ENCODE measurements at regions not wholly inside any gene's neighbourhood (a gene's known extent, or its start where the extent isn't known, plus 50 kb on each side); places are given as distances from the start of the nearest gene placed in this dataset.

DNA sequence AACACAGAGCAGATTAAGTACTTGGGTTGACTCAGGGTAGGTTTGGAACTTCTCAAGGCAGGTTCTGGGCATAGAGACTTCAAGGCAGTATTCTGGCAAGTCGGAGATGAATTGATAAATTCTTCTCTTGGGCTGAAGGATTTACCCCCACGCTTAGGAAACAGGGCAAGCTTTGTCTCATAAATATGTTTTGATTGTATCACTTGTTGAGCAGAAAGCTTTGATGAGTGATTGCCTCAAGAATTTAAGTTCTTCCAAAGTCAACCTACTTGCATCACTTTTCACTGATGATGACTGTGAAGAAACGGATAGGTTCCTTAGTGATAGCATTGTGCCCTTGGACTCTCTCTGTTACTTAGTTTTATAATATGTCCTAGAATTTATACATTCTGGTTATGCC is 258.6 kb upstream of the DACH1 start:
- Histone ChIP-seq H4K20me1 (ENCODE audit: low read length) (no peaks in the 10 kb centered on the region), H3K4me3 (ENCODE audit: low read length) (no peak overlapping the region), H2AFZ (ENCODE audit: low read length) (no peak overlapping the region), H3K4me2 (ENCODE audit: low read length) (peak overlapping the region; percentile 77), H3K9me3 (ENCODE audit: low read length) (no peaks in the 10 kb centered on the region), H3K27ac (ENCODE audit: low read length) (peak overlapping the region; percentile 92), H3F3A (ENCODE audit: low read length, unreplicated experiment) (peaks cover 3% of the 10 kb centered on the region), H3K36me3 (ENCODE audit: low read depth, low read length) (no peaks in the 10 kb centered on the region), H3K27me3 (ENCODE audit: low read length) (no peaks in the 10 kb centered on the region), H3K79me2 (ENCODE audit: low read length) (no peaks in the 10 kb centered on the region), H3K9me2 (replicated peaks; ENCODE audit: low read length) (no peaks in the 10 kb centered on the region), H3K9ac (ENCODE audit: low read length) (peak overlapping the region; percentile 33), H3K4me1 (ENCODE audit: insufficient read depth, low read length) (peaks cover 29% of the 10 kb centered on the region)
- no peak for ATAC-seq
- no peak for TF ChIP-seq EZH2phosphoT487 (IDR thresholded peaks at IDR 0.05; ENCODE audit: borderline replicate concordance, low read length)
- TF ChIP-seq, protein P1, sequence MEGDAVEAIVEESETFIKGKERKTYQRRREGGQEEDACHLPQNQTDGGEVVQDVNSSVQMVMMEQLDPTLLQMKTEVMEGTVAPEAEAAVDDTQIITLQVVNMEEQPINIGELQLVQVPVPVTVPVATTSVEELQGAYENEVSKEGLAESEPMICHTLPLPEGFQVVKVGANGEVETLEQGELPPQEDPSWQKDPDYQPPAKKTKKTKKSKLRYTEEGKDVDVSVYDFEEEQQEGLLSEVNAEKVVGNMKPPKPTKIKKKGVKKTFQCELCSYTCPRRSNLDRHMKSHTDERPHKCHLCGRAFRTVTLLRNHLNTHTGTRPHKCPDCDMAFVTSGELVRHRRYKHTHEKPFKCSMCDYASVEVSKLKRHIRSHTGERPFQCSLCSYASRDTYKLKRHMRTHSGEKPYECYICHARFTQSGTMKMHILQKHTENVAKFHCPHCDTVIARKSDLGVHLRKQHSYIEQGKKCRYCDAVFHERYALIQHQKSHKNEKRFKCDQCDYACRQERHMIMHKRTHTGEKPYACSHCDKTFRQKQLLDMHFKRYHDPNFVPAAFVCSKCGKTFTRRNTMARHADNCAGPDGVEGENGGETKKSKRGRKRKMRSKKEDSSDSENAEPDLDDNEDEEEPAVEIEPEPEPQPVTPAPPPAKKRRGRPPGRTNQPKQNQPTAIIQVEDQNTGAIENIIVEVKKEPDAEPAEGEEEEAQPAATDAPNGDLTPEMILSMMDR (conservative IDR thresholded peaks at IDR 0.05; ENCODE audit: low read depth, low read length), result no peak
- ChIA-PET CTCF (no interaction called here), POLR2A (ENCODE audit: unreplicated experiment) (no interaction called here)
- DNase-seq, result peak; percentile 66
- intact Hi-C loops (cut with micrococcal nuclease), result loop anchor here (10.0 kb wide), 1 partner anchor 129 kb away; no protein-coding TSS in a partner anchor
- no TSS peak for BruUV-seq (replicated peaks)

DNA sequence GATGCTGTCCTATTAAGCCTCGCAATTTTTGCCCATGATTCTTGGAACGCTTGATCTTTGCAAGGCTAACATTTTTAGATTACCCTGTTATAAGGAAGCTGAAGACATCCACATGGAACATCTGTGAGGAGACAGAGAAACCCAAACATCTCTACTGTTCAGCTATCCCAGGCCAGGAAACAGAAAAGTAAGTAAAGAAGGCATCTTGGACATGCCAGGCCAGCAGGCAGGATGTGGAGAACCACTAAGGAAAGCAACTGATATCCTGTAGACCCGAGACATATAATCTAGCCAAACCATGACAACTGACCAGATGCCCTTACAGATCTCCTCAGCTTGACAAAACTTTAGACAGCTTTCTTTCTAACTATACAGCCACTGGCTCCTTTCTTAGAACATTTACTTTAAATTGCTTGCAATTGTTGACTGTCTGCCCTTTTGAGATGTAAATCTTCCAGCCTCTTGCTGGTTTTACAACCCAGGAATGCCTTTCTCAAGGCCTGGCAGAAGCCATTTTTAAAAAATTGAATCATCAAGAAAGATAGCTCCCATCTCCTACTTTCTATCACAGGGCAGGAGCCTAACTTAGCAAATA is 255.8 kb upstream of the DACH1 start:
- no peak overlapping the region for H3K9ac ChIP-seq (ENCODE audit: low read length)
- no peak overlapping the region for H3K27ac ChIP-seq (ENCODE audit: low read length)
- ChIA-PET CTCF (no interaction called here), POLR2A (ENCODE audit: unreplicated experiment) (no interaction called here)
- H3K4me2 ChIP-seq (ENCODE audit: low read length), result no peak overlapping the region
- H3K79me2 ChIP-seq (ENCODE audit: low read length), result no peaks in the 10 kb centered on the region
- DNase-seq (no peak), ATAC-seq (no peak)
- H3K4me1 ChIP-seq (ENCODE audit: insufficient read depth, low read length), result peaks cover 24% of the 10 kb centered on the region
- no peaks in the 10 kb centered on the region for H3K36me3 ChIP-seq (ENCODE audit: low read depth, low read length)
- H3K4me3 ChIP-seq (ENCODE audit: low read length), result no peak overlapping the region
- BruUV-seq (replicated peaks), result no TSS peak
- H4K20me1 ChIP-seq (ENCODE audit: low read length), result no peaks in the 10 kb centered on the region
- H3K27me3 ChIP-seq (ENCODE audit: low read length), result no peaks in the 10 kb centered on the region
- intact Hi-C loops (cut with micrococcal nuclease), result loop anchor here (10.0 kb wide), 1 partner anchor 132 kb away; no protein-coding TSS in a partner anchor
- H3F3A ChIP-seq (ENCODE audit: low read length, unreplicated experiment), result peaks cover 3% of the 10 kb centered on the region
- no peaks in the 10 kb centered on the region for H3K9me2 ChIP-seq (replicated peaks; ENCODE audit: low read length)
- no peak overlapping the region for H2AFZ ChIP-seq (ENCODE audit: low read length)
- TF ChIP-seq EZH2phosphoT487 (IDR thresholded peaks at IDR 0.05; ENCODE audit: borderline replicate concordance, low read length), result no peak
- TF ChIP-seq, protein P1 (conservative IDR thresholded peaks at IDR 0.05; ENCODE audit: low read depth, low read length), result no peak
- no peak for TF ChIP-seq EZH2 (IDR thresholded peaks at IDR 0.05; ENCODE audit: low read length, unreplicated experiment)
- H3K9me3 ChIP-seq (ENCODE audit: low read length), result no peaks in the 10 kb centered on the region

DNA sequence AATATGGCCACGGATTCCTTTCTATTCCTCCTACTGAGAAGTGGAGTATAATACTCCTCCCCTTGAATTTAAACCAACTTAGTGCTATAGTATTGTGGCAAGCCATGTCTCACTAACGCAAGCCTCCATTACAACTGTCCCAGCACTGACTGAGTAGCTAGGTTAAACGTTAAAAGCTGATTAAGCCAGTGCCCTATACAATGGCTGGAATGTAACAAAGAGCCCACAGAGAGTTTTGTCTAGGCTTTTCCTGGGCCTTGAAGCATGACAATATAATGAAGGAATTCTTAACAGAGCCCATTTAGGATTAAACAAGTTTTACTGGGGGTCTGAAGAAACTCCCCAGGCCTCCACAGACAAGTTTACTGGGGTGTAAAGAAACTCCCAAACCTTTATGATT is 254.5 kb upstream of the DACH1 start:
- Histone ChIP-seq H3K4me2 (ENCODE audit: low read length) (no peak overlapping the region), H2AFZ (ENCODE audit: low read length) (no peak overlapping the region), H3K79me2 (ENCODE audit: low read length) (no peaks in the 10 kb centered on the region), H3K9me3 (ENCODE audit: low read length) (no peaks in the 10 kb centered on the region), H3K9me2 (replicated peaks; ENCODE audit: low read length) (no peaks in the 10 kb centered on the region), H3F3A (ENCODE audit: low read length, unreplicated experiment) (peaks cover 3% of the 10 kb centered on the region), H3K4me3 (ENCODE audit: low read length) (no peak overlapping the region), H3K36me3 (ENCODE audit: low read depth, low read length) (no peaks in the 10 kb centered on the region), H3K9ac (ENCODE audit: low read length) (no peak overlapping the region), H3K27me3 (ENCODE audit: low read length) (no peaks in the 10 kb centered on the region), H4K20me1 (ENCODE audit: low read length) (no peaks in the 10 kb centered on the region), H3K4me1 (ENCODE audit: insufficient read depth, low read length) (peaks cover 13% of the 10 kb centered on the region), H3K27ac (ENCODE audit: low read length) (no peak overlapping the region)
- ATAC-seq (no peak), DNase-seq (no peak)
- ChIA-PET POLR2A (ENCODE audit: unreplicated experiment) (no interaction called here), CTCF (no interaction called here)
- intact Hi-C loops (cut with micrococcal nuclease), result loop anchor here (10.0 kb wide), 1 partner anchor 133 kb away; no protein-coding TSS in a partner anchor
- TF ChIP-seq EZH2phosphoT487 (IDR thresholded peaks at IDR 0.05; ENCODE audit: borderline replicate concordance, low read length), result no peak
- no peak for TF ChIP-seq EZH2 (IDR thresholded peaks at IDR 0.05; ENCODE audit: low read length, unreplicated experiment)
- TF ChIP-seq, protein P1 (conservative IDR thresholded peaks at IDR 0.05; ENCODE audit: low read depth, low read length), result no peak
- no TSS peak for BruUV-seq (replicated peaks)
